HEK293 (cell line): ENCODE measurements at regions not wholly inside any gene's neighbourhood (a gene's known extent, or its start where the extent isn't known, plus 50 kb on each side); places are given as distances from the start of the nearest gene placed in this dataset.

Experiments
- CTCF ChIA-PET: fragments of 350-600 bp; formaldehyde crosslinking; extraction: SDS; loops from one replicate; lab custom pipeline; 2021; ENCODE audit warnings: antibody characterized with exemption; lab: Yijun Ruan, JAX
- POLR2A ChIA-PET: fragments of 300-600 bp; formaldehyde crosslinking; extraction: SDS; loops from one replicate; lab custom pipeline; 2020; ENCODE audit warnings: antibody characterized with exemption, inconsistent platforms; lab: Yijun Ruan, JAX
- H3K27ac ChIP-seq: fragments of 200-500 bp; sonication (Bioruptor generic); 2 replicates; pipeline ENCODE4 v1.5.1; 2014; ENCODE audit warnings: low read depth, low read length, control low read depth, inconsistent platforms; ENCODE audit errors: extremely low read depth
- H3K36me3 ChIP-seq, 2 experiments: fragments of 200-500 bp in 1 of 2; sonication (Bioruptor generic) in 1 of 2; 1 replicate in 1 of 2; 2 replicates in 1 of 2; pipeline ENCODE4 v1.5.1; 2014 to 2017; ENCODE audit warnings: inconsistent platforms in 2 of 2, low read length in 2 of 2; ENCODE audit not compliant: control insufficient read depth in 2 of 2, insufficient read depth in 1 of 2
- H3K4me1 ChIP-seq: fragments of 200-500 bp; sonication (Bioruptor generic); 2 replicates; pipeline ENCODE4 v1.5.1; 2014; ENCODE audit warnings: mild to moderate bottlenecking, low read length, inconsistent platforms; ENCODE audit not compliant: control insufficient read depth, insufficient read depth
- H3K4me3 ChIP-seq: 2 replicates; pipeline ENCODE4 v1.5.1; 2011; ENCODE audit warnings: low read depth, mild to moderate bottlenecking, control low read depth, low read length, moderate library complexity
- H3K9me3 ChIP-seq: fragments of 200-500 bp; sonication (Bioruptor generic); 2 replicates; pipeline ENCODE4 v1.5.1; 2014; ENCODE audit warnings: low read depth, low read length, inconsistent platforms; ENCODE audit not compliant: control insufficient read depth, insufficient read depth
- AEBP2 ChIP-seq: fragments of 450-650 bp; formaldehyde crosslinking; IDR thresholded peaks from 2 replicates; pipeline ENCODE4 v1.5.1; 2016; ENCODE audit warnings: missing biosample characterization, missing genetic modification characterization, borderline replicate concordance
- BCL11A ChIP-seq: fragments of 450-650 bp; formaldehyde crosslinking; IDR thresholded peaks from 2 replicates; pipeline ENCODE4 v1.5.1; 2016; ENCODE audit warnings: low read depth, missing biosample characterization, missing genetic modification characterization
- GFI1B ChIP-seq: fragments of 450-650 bp; formaldehyde crosslinking; IDR thresholded peaks from 2 replicates; pipeline ENCODE4 v1.5.1; 2016; ENCODE audit warnings: missing biosample characterization, missing genetic modification characterization
- GLIS2 ChIP-seq: fragments of 450-650 bp; formaldehyde crosslinking; IDR thresholded peaks from 2 replicates; pipeline ENCODE4 v1.5.1; 2016; ENCODE audit warnings: missing biosample characterization, missing genetic modification characterization
- KLF7 ChIP-seq: fragments of 450-650 bp; formaldehyde crosslinking; IDR thresholded peaks from 2 replicates; pipeline ENCODE4 v1.5.1; 2016; ENCODE audit warnings: missing biosample characterization, missing genetic modification characterization, borderline replicate concordance
- OVOL3 ChIP-seq: fragments of 450-650 bp; formaldehyde crosslinking; IDR thresholded peaks from 2 replicates; pipeline ENCODE4 v1.5.1; 2016; ENCODE audit warnings: missing biosample characterization, missing genetic modification characterization
- PATZ1 ChIP-seq: fragments of 450-650 bp; formaldehyde crosslinking; IDR thresholded peaks from 2 replicates; pipeline ENCODE4 v1.5.1; 2016; ENCODE audit warnings: missing biosample characterization, missing genetic modification characterization
- PRDM1 ChIP-seq: fragments of 450-650 bp; formaldehyde crosslinking; IDR thresholded peaks from 2 replicates; pipeline ENCODE4; 2016; ENCODE audit warnings: missing biosample characterization, missing genetic modification characterization
- SP2 ChIP-seq: fragments of 450-650 bp; formaldehyde crosslinking; IDR thresholded peaks from 2 replicates; pipeline ENCODE4 v1.5.1; 2016; ENCODE audit warnings: missing biosample characterization, missing genetic modification characterization
- ZBTB6 ChIP-seq: fragments of 450-650 bp; formaldehyde crosslinking; IDR thresholded peaks from 2 replicates; pipeline ENCODE4 v1.5.1; 2017; ENCODE audit warnings: missing biosample characterization, missing genetic modification characterization
- ZEB2 ChIP-seq: fragments of 450-650 bp; formaldehyde crosslinking; IDR thresholded peaks from 2 replicates; pipeline ENCODE4 v1.5.1; 2016; ENCODE audit warnings: missing biosample characterization, missing genetic modification characterization
- ZNF132 ChIP-seq: fragments of 450-650 bp; formaldehyde crosslinking; IDR thresholded peaks from 2 replicates; pipeline ENCODE4 v1.5.1; 2017; ENCODE audit warnings: missing biosample characterization, missing genetic modification characterization, borderline replicate concordance
- ZNF148 ChIP-seq: fragments of 450-650 bp; formaldehyde crosslinking; IDR thresholded peaks from 2 replicates; pipeline ENCODE4 v1.5.0; 2017; ENCODE audit warnings: missing biosample characterization, missing genetic modification characterization, borderline replicate concordance
- ZNF354C ChIP-seq: fragments of 450-650 bp; formaldehyde crosslinking; IDR thresholded peaks from 2 replicates; pipeline ENCODE4 v1.5.1; 2016; ENCODE audit warnings: missing biosample characterization, missing genetic modification characterization, low read depth, borderline replicate concordance
- ZNF426 ChIP-seq: fragments of 450-650 bp; formaldehyde crosslinking; IDR thresholded peaks from 2 replicates; pipeline ENCODE4 v1.5.1; 2017; ENCODE audit warnings: missing biosample characterization, missing genetic modification characterization, mild to moderate bottlenecking, inconsistent platforms, moderate library complexity
- ZNF513 ChIP-seq: fragments of 450-650 bp; IDR thresholded peaks from 2 replicates; pipeline ENCODE4 v1.5.1; 2018; ENCODE audit warnings: missing biosample characterization, missing genetic modification characterization
- ZNF571 ChIP-seq: fragments of 450-650 bp; formaldehyde crosslinking; IDR thresholded peaks from 2 replicates; pipeline ENCODE4 v1.5.0; 2017; ENCODE audit warnings: missing biosample characterization, missing genetic modification characterization
- ZSCAN4 ChIP-seq: fragments of 450-650 bp; formaldehyde crosslinking; IDR thresholded peaks from 2 replicates; pipeline ENCODE4 v1.5.1; 2017; ENCODE audit warnings: missing biosample characterization, missing genetic modification characterization

GRCh38 chr11:41851743-41852142 is 392.3 kb upstream of the LRRC4C start:
- H3K9me3 ChIP-seq = no peaks in the 10 kb centered on the region
- no peak for TF ChIP-seq BCL11A (tag by site-specific recombination)
- H3K4me1 ChIP-seq = no peaks in the 10 kb centered on the region
- POLR2A ChIA-PET = no interaction called here
- no peak overlapping the region for H3K4me3 ChIP-seq
- no peaks in the 10 kb centered on the region for H3K36me3 ChIP-seq
- CTCF ChIA-PET = no interaction called here
- H3K27ac ChIP-seq = no peak overlapping the region

GRCh38 chr11:41861838-41862237 is 402.4 kb upstream of the LRRC4C start:
- H3K4me1 ChIP-seq = no peaks in the 10 kb centered on the region

More at GRCh38 chr11:41861838-41862237, 402.4 kb upstream of the LRRC4C start:
- no peaks in the 10 kb centered on the region for H3K36me3 ChIP-seq
- H3K27ac ChIP-seq = no peak overlapping the region
- H3K9me3 ChIP-seq = no peaks in the 10 kb centered on the region
- no peak overlapping the region for H3K4me3 ChIP-seq
- ChIA-PET CTCF (no interaction called here), POLR2A (no interaction called here)
- no peak for TF ChIP-seq ZNF426 (tag by site-specific recombination)
- no peak for TF ChIP-seq ZSCAN4 (tag by site-specific recombination)
- TF ChIP-seq ZEB2 = no peak
- no peak for TF ChIP-seq KLF7 (tag by site-specific recombination)
- no peak for TF ChIP-seq OVOL3 (tag by site-specific recombination)
- TF ChIP-seq GFI1B (tag by site-specific recombination) = no peak
- TF ChIP-seq ZBTB6 (tag by site-specific recombination) = no peak
- no peak for TF ChIP-seq ZNF132
- TF ChIP-seq GLIS2 (tag by site-specific recombination) = no peak
- TF ChIP-seq PRDM1 = no peak
- TF ChIP-seq BCL11A (tag by site-specific recombination) = no peak
- no peak for TF ChIP-seq AEBP2 (tag by site-specific recombination)
- no peak for TF ChIP-seq ZNF571 (tag by site-specific recombination)
- TF ChIP-seq ZNF513 (tag by site-specific recombination) = no peak
- no peak for TF ChIP-seq ZNF148 (tag by site-specific recombination)
- TF ChIP-seq PATZ1 (tag by site-specific recombination) = no peak
- no peak for TF ChIP-seq ZNF354C (tag by site-specific recombination)
- no peak for TF ChIP-seq SP2 (tag by site-specific recombination)
